GM12891 (cell line): ENCODE measurements at regions not wholly inside any gene's neighbourhood (a gene's known extent, or its start where the extent isn't known, plus 50 kb on each side); places are given as distances from the start of the nearest gene placed in this dataset.

ENCODE experiments used
- POLR2A ChIP-seq: IDR thresholded peaks from 2 replicates; pipeline ENCODE4 v1.6.1; 2011; ENCODE audit warnings: low read depth, low read length, control low read depth
- POLR2AphosphoS5 ChIP-seq: IDR thresholded peaks from 2 replicates; pipeline ENCODE4 v1.6.1; 2011; ENCODE audit warnings: low read depth, low read length, control low read depth
- SPI1 ChIP-seq: IDR thresholded peaks from 2 replicates; pipeline ENCODE4 v1.6.1; 2011; ENCODE audit warnings: low read depth, low read length, control low read depth

- TF ChIP-seq SPI1 (no peak), POLR2A (no peak), POLR2AphosphoS5 (no peak)
These were observed 72.4 kb downstream of the MRM1 start for GRCh38 chr17:36673637-36674277.
